HCT116 (cell line): ENCODE measurements at regions not wholly inside any gene's neighbourhood (a gene's known extent, or its start where the extent isn't known, plus 50 kb on each side); places are given as distances from the start of the nearest gene placed in this dataset.

ENCODE experiments used
- ATAC-seq: fragments of 200-7000 bp; cut with Tn5 transposase; 2 replicates; pipeline ENCODE4 v1.9.1; 2020; ENCODE audit warnings: mild to moderate bottlenecking, moderate library complexity
- BruUV-seq: library from RNA; stranded (reverse); fragments of 400-500 nt; replicated peaks from 2 replicates; lab custom pipeline; 2021; lab: Mats Ljungman, UMichigan
- CTCF ChIA-PET: fragments of 300-600 bp; sonication (Branson Sonifier 250); formaldehyde crosslinking; loops from one replicate; lab custom pipeline; 2021; ENCODE audit warnings: antibody characterized with exemption; lab: Charles Lee
- POLR2A ChIA-PET: fragments of 300-600, 350-600 bp; sonication (Branson Sonifier 250); formaldehyde crosslinking; loops from one replicate; lab custom pipeline; 2021; ENCODE audit warnings: antibody characterized with exemption; lab: Charles Lee
- RAD21 ChIA-PET, 2 experiments: fragments of 300-600 bp; sonication (Branson Sonifier 250); formaldehyde crosslinking; loops; one replicate each; lab custom pipeline; 2023; ENCODE audit warnings: low total read pairs in 2 of 2; ENCODE audit not compliant: uncharacterized antibody in 2 of 2, unreplicated experiment in 2 of 2, low non-redundant PET in 1 of 2; lab: Charles Lee
- DNase-seq: peaks from one replicate; pipeline ENCODE4 v3.0.0-alpha.2; 2010; ENCODE audit warnings: low read depth, low spot score
- H2AFZ ChIP-seq: fragments of 200-600 bp; shearing (Covaris generic), sonication (generic); 2 replicates; pipeline ENCODE4 v1.6.1; 2017; ENCODE audit warnings: low read depth, mixed run types, mixed read lengths, antibody characterized with exemption, low read length; ENCODE audit not compliant: poor library complexity, severe bottlenecking
- H3K27ac ChIP-seq: 2 replicates; pipeline ENCODE4 v1.5.1; 2012; ENCODE audit warnings: low read depth, low read length
- H3K27me3 ChIP-seq: fragments of 200-600 bp; sonication (generic); 2 replicates; pipeline ENCODE4 v1.6.1; 2016; ENCODE audit warnings: mixed run types, low read length, mixed read lengths; ENCODE audit not compliant: insufficient read depth
- H3K36me3 ChIP-seq, 2 experiments: fragments of 200-500 bp in 1 of 2; fragments of 200-600 bp in 1 of 2; sonication (Bioruptor generic) in 1 of 2; sonication (generic) in 1 of 2; 2 replicates each; pipeline versions ENCODE4 v1.5.1 to v1.6.1; 2014 to 2016; ENCODE audit warnings: low read length in 2 of 2, inconsistent platforms in 1 of 2, mixed read lengths in 1 of 2, mixed run types in 1 of 2; ENCODE audit not compliant: insufficient read depth in 2 of 2, control insufficient read depth in 1 of 2
- H3K4me1 ChIP-seq, 2 experiments: fragments of 200-600 bp in 1 of 2; sonication (generic) in 1 of 2; 2 replicates each; pipeline versions ENCODE4 v1.5.1 to v1.6.1; 2012 to 2017; ENCODE audit warnings: low read length in 2 of 2, inconsistent platforms in 1 of 2, mild to moderate bottlenecking in 1 of 2, mixed read lengths in 1 of 2, mixed run types in 1 of 2, moderate library complexity in 1 of 2; ENCODE audit not compliant: insufficient read depth in 2 of 2, control insufficient read depth in 1 of 2
- H3K4me2 ChIP-seq: fragments of 200-600 bp; sonication (generic); 2 replicates; pipeline ENCODE4 v1.6.1; 2017; ENCODE audit warnings: mixed run types, low read length, mixed read lengths
- H3K4me3 ChIP-seq, 2 experiments: fragments of 200-600 bp in 1 of 2; sonication (generic) in 1 of 2; replicated peaks in 1 of 2; 2 replicates each; pipeline ENCODE4 v1.5.1; 2011 to 2016; ENCODE audit warnings: low read length in 2 of 2, control low read depth in 1 of 2, low read depth in 1 of 2, mild to moderate bottlenecking in 1 of 2, mixed read lengths in 1 of 2, mixed run types in 1 of 2
- H3K79me2 ChIP-seq: fragments of 200-600 bp; sonication (generic); 2 replicates; pipeline ENCODE4 v1.6.1; 2017; ENCODE audit warnings: mild to moderate bottlenecking, mixed run types, low read length, moderate library complexity, mixed read lengths; ENCODE audit not compliant: insufficient read depth
- H3K9ac ChIP-seq: fragments of 200-600 bp; sonication (generic); 2 replicates; pipeline ENCODE4 v1.6.1; 2016; ENCODE audit warnings: low read length, mixed read lengths
- H3K9me2 ChIP-seq: fragments of 200-600 bp; sonication (generic), shearing (Covaris generic); 2 replicates; pipeline ENCODE4 v1.6.1; 2017; ENCODE audit warnings: mixed run types, mild to moderate bottlenecking, moderate library complexity; ENCODE audit not compliant: insufficient read depth
- H3K9me3 ChIP-seq, 2 experiments: fragments of 200-500 bp in 1 of 2; fragments of 200-600 bp in 1 of 2; sonication (Bioruptor generic) in 1 of 2; sonication (generic) in 1 of 2; 2 replicates each; pipeline ENCODE4 v1.6.1; 2014 to 2017; ENCODE audit warnings: low read length in 2 of 2, mixed read lengths in 2 of 2, inconsistent platforms in 1 of 2, low read depth in 1 of 2, mild to moderate bottlenecking in 1 of 2, mixed run types in 1 of 2, moderate library complexity in 1 of 2; ENCODE audit not compliant: control insufficient read depth in 1 of 2, insufficient read depth in 1 of 2
- H4K20me1 ChIP-seq: fragments of 200-600 bp; sonication (generic), shearing (Covaris generic); 2 replicates; pipeline ENCODE4 v1.6.1; 2017; ENCODE audit warnings: mixed run types, mild to moderate bottlenecking, moderate library complexity; ENCODE audit not compliant: insufficient read depth
- CBX3 ChIP-seq: IDR thresholded peaks from 2 replicates; pipeline ENCODE4 v1.6.1; 2012; ENCODE audit warnings: low read depth
- EGR1 ChIP-seq: IDR thresholded peaks from 2 replicates; pipeline ENCODE4 v1.6.1; 2012; ENCODE audit warnings: low read depth
- ELF1 ChIP-seq: IDR thresholded peaks from 2 replicates; pipeline ENCODE4 v1.6.1; 2012; ENCODE audit warnings: low read depth, borderline replicate concordance
- EZH2 ChIP-seq: fragments of 200-600 bp; sonication (generic); IDR thresholded peaks from 2 replicates; pipeline ENCODE4 v1.6.1; 2017; ENCODE audit warnings: antibody characterized with exemption, mixed run types
- FOSL1 ChIP-seq: IDR thresholded peaks from 2 replicates; pipeline ENCODE4 v1.6.1; 2012; ENCODE audit warnings: low read depth
- JUND ChIP-seq: IDR thresholded peaks from 2 replicates; pipeline ENCODE4 v1.6.1; 2012
- POLR2AphosphoS5 ChIP-seq: IDR thresholded peaks from 2 replicates; pipeline ENCODE4 v1.6.1; 2011; ENCODE audit warnings: mild to moderate bottlenecking, low read depth, low read length, moderate library complexity
- SIN3A ChIP-seq: IDR thresholded peaks from 2 replicates; pipeline ENCODE4 v1.6.1; 2012; ENCODE audit warnings: low read depth
- YY1 ChIP-seq: IDR thresholded peaks from 2 replicates; pipeline ENCODE4 v1.6.1; 2011; ENCODE audit warnings: low read length, low read depth, moderate library complexity, mild to moderate bottlenecking; ENCODE audit not compliant: insufficient replicate concordance; ENCODE audit errors: extremely low read depth
- ZFX ChIP-seq: fragments of 450-650 bp; IDR thresholded peaks from 2 replicates; pipeline ENCODE4 v1.6.1; 2017
- intact Hi-C: fragments of 100-400 bp; cut with micrococcal nuclease; formaldehyde crosslinking; loops from 2 replicates; pipeline ENCODE4 v1.10.0; 2022
- TF ChIP-seq, protein P1 (sequence below): IDR thresholded peaks from 2 replicates; pipeline ENCODE4 v1.6.1; 2011; ENCODE audit warnings: mild to moderate bottlenecking, low read length, moderate library complexity; ENCODE audit not compliant: insufficient replicate concordance; ENCODE audit errors: extremely low read depth
- TF ChIP-seq, protein P2 (sequence below): IDR thresholded peaks from 2 replicates; pipeline ENCODE4 v1.6.1; 2012
- TF ChIP-seq, protein P3 (sequence below): IDR thresholded peaks from 2 replicates; pipeline ENCODE4 v1.6.1; 2012

DNA sequence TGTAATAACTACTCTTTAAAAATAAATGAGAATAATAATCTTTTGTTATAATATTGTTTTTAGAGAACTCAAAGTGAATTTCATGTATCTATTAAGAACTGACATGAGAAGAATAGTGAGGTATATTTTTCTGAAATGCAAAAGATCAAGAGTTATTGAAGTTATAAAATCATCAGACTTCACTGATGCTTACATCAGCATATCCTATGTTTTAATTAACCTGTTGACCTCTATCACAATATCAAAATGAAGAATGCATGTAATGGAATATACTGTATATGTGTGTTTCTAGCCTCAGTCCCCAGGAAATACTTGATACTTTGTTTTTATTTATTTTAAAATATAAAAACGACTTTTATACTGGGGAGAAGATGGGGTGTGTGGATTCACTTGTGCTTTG lies 533.1 kb downstream of the KCTD16 start (continued):
- TF ChIP-seq, protein P1, sequence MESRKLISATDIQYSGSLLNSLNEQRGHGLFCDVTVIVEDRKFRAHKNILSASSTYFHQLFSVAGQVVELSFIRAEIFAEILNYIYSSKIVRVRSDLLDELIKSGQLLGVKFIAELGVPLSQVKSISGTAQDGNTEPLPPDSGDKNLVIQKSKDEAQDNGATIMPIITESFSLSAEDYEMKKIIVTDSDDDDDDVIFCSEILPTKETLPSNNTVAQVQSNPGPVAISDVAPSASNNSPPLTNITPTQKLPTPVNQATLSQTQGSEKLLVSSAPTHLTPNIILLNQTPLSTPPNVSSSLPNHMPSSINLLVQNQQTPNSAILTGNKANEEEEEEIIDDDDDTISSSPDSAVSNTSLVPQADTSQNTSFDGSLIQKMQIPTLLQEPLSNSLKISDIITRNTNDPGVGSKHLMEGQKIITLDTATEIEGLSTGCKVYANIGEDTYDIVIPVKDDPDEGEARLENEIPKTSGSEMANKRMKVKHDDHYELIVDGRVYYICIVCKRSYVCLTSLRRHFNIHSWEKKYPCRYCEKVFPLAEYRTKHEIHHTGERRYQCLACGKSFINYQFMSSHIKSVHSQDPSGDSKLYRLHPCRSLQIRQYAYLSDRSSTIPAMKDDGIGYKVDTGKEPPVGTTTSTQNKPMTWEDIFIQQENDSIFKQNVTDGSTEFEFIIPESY: no peak

DNA sequence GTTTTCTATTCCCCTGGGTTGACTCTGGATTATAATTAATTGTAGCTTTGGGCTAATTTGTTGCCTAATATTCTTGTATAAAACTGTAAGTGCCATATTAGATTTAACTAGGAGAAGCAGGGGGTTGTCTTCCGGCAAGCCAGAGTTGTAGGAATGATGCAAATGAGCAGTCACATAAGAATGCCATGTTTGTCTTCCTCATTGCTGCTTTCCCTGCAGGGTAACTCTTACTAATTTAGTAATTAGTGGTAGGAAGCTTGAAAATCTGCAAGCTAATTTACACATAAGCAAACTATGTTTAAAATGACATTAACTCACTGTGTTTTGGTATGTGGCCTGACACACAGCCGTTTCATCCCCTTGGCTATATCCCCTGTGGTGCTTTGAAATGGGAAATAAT lies 527.8 kb downstream of the KCTD16 start:
- no peaks in the 10 kb centered on the region for H3K36me3 ChIP-seq
- H2AFZ ChIP-seq: no peak overlapping the region
- H3K27me3 ChIP-seq: no peaks in the 10 kb centered on the region; the same call in 1 of the 2 replicates
- no peaks in the 10 kb centered on the region for H3K9me2 ChIP-seq
- no TSS peak for BruUV-seq
- RAD21 ChIA-PET: no interaction called here
- CTCF ChIA-PET: no interaction called here
- no peaks in the 10 kb centered on the region for H3K79me2 ChIP-seq
- H3K27ac ChIP-seq: no peak overlapping the region
- H4K20me1 ChIP-seq: no peaks in the 10 kb centered on the region
- H3K4me1 ChIP-seq: no peaks in the 10 kb centered on the region
- no peak for DNase-seq
- no peak for TF ChIP-seq EGR1
- TF ChIP-seq FOSL1: no peak
- no peak for TF ChIP-seq CBX3
- no peak for TF ChIP-seq JUND
- TF ChIP-seq POLR2AphosphoS5: no peak
- TF ChIP-seq ZFX: no peak
- TF ChIP-seq, protein P2, sequence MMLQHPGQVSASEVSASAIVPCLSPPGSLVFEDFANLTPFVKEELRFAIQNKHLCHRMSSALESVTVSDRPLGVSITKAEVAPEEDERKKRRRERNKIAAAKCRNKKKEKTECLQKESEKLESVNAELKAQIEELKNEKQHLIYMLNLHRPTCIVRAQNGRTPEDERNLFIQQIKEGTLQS: no peak
- TF ChIP-seq, protein P3, sequence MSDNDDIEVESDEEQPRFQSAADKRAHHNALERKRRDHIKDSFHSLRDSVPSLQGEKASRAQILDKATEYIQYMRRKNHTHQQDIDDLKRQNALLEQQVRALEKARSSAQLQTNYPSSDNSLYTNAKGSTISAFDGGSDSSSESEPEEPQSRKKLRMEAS: no peak
- TF ChIP-seq ELF1: no peak
- no peak for TF ChIP-seq EZH2
- TF ChIP-seq YY1: no peak
- no peak for TF ChIP-seq SIN3A
- POLR2A ChIA-PET: no interaction called here
- no peaks in the 10 kb centered on the region for H3K9me3 ChIP-seq
- no peak for ATAC-seq
- H3K9ac ChIP-seq: no peak overlapping the region
- no peak overlapping the region for H3K4me2 ChIP-seq
- intact Hi-C loops: no loop called here
- no peak overlapping the region for H3K4me3 ChIP-seq
